GM18519 (cell line): ENCODE measurements at regions not wholly inside any gene's neighbourhood (a gene's known extent, or its start where the extent isn't known, plus 50 kb on each side); places are given as distances from the start of the nearest gene placed in this dataset.
"Not testable (repeated sequence)": the region's sequence is repeated elsewhere in the genome, so short reads cannot be mapped to it uniquely, and the experiment has no call there.

Source experiments
- ATAC-seq: cut with Tn5 transposase; IDR thresholded peaks from one replicate; pipeline ENCODE4 v1.9.1; 2021; ENCODE audit warnings: mild to moderate bottlenecking, moderate library complexity; ENCODE audit not compliant: unreplicated experiment, low FRiP score

DNA sequence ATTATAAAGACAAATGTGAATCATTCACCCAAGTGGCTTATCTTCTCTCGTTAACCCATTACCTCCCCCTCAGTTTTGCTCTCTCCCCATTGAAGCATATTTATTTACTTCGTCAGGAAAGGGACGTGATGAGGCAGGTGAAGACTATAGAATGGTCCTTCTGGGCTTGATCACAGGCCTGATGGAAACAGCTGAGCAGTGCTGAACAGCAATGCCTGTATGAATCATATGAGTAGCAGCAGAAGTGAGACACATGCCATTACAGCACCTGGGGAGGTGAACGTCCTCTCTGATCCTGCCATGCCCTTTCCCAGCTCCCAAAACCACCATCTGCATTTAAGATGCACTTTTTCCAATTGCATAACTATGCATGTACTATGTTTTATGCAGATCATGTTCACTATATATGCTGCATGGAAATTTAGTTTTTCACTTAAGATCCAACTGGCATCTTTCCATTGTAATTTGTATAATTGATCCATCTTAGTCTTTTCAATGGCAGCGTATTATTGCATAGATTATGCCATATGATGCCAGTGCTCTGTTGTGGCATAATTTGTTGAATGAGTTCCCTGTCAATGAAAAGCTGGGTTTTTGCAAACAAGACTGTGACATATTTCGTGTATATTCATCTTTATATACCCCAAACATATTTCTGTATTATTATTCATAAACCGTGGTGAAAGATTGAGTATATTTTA is 105.3 kb downstream of the CXCL12 start:
- no peak for ATAC-seq

DNA sequence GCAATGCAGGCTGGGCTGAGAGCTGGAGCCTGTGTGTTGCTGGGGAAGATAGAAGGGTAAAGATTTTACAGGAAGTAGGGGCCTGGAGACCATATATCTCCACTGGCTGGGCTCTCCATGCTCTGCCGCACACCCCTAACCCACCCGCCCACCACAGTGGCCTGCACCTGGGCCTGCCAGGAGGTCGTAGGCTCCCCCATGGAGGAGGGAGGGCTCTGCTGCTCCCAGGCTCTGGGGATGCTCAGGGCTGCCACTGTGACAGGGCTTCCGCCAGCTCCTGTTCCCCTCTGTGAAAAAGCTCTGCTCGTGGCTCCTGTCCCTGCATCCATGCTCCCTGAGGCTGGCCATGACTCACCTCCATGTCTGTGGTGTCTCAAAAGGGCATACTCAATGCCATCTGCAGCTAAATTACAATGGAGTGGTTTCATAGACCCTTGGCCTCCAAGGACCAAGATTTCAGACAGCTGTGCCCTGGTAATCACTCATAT is 106.0 kb downstream of the CXCL12 start:
- ATAC-seq = no peak

- ATAC-seq = not testable (repeated sequence)
These were observed 116.4 kb downstream of the CXCL12 start for GRCh38 chr10:44268435-44268948.

- no peak for ATAC-seq
These were observed 117.9 kb downstream of the CXCL12 start for GRCh38 chr10:44267007-44267406.

DNA sequence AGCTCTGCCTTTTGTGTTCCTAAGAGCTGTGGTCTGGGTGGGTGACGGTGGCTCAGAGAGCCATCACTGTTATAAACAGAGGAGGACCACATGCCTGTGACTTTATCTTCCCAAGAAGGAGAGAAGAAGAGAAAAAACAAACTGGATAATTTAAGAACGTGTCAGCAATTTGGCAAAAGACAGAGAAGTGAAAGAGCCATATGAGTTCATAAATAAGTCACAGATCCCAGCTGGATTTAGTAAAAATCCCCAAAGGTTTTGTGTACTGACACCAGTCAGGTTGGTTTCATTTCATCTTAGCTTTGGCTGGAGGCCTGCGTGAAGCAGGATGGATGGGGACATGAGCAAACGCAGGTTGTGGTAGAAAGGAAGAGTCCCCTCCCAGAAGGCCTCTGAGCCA is 120.7 kb downstream of the CXCL12 start:
- ATAC-seq = no peak

DNA sequence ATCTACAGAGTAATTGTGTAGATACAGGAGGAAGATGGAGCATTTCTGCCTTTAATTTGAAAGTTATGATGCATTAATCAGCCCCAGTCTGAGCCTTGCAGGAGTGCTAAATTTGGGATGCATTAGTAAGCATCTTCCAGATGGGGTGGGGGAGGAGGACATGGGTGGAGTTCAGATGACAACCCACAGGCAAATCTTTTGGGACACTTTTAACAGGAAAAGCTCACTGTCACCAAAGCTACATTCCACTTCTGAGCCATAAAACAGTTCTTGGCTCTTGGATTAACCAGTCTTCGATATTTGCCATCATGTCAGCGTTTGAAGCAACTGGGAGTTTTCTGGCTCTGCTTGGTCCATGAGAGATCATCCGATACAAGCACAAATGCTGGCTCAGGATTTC is 121.1 kb downstream of the CXCL12 start:
- ATAC-seq = no peak

DNA sequence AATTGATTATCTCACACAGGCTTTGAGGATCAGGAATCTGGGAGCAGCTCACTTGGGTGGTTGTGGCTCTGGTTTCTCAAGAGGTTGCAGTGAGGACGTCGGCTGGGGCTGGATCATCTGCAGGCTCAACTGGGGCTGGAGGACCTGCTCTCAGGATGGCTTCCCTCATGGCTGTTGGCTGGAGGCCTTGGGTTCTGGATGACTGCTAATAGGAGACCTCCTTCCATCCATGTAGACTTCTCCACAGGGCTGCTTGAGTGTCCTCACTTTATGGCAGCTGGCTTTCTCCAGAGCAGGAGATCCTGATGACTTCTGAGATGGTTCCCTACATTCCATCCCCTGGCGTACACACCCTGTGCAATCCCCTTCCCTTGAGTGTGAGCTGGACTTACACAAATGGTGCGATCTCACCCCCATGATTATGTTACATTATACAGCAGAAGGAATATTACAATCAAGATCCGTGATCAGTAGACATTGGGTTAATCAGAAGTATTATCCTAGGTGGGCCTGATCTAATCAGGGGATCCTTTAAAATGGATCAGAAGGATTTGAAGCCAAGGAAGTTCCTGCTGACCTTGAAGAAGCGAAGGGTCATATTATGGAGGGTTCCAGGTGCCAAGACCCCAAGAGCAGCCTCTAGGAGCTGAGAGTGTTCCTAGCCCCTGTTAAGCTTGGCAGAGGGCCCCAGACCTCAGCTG is 122.2 kb downstream of the CXCL12 start:
- ATAC-seq = no peak

- ATAC-seq = no peak
These were observed 123.0 kb downstream of the CXCL12 start for GRCh38 chr10:44261710-44262455.

GRCh38 chr10:44261296-44261695 is 123.6 kb downstream of the CXCL12 start:
- ATAC-seq = no peak

- ATAC-seq = no peak
These were observed 124.5 kb downstream of the CXCL12 start for GRCh38 chr10:44260286-44260928.

DNA sequence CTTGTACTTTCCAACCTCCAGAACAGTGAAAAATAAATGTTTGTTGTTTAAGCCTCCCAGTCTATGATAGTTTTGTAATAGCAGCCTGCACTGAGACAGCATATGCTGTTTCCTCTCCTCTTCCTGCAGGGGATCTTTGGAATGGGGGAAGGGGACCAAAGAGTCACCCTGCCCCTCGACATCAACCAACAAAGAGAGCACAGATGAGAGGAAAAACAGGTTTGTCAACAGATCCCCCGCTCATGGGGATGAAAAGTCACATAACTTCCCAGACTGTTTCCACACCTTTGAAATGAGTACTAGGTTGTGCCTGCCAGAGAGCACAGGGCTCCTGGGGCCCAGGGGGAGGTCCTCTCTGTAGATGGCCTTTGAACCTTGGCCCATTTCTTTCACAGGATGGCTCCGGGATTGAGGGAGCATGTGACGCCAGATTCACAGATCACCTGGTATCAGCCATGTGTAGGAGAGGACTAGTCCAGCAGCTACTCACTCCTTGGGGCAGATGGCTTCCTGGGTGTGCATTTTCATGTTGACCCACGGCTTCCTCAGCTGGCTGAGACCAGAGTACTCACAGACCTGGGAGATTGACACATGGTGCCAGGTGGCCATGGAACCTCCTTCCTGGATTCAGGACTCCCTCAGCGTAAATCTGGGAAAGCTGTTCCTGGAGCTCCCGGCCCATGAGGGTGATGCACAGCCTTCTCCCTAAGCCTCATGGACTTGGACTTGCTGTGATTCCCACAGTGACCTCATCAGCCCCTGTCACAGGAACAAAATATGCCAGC is 125.6 kb downstream of the CXCL12 start:
- ATAC-seq = no peak

DNA sequence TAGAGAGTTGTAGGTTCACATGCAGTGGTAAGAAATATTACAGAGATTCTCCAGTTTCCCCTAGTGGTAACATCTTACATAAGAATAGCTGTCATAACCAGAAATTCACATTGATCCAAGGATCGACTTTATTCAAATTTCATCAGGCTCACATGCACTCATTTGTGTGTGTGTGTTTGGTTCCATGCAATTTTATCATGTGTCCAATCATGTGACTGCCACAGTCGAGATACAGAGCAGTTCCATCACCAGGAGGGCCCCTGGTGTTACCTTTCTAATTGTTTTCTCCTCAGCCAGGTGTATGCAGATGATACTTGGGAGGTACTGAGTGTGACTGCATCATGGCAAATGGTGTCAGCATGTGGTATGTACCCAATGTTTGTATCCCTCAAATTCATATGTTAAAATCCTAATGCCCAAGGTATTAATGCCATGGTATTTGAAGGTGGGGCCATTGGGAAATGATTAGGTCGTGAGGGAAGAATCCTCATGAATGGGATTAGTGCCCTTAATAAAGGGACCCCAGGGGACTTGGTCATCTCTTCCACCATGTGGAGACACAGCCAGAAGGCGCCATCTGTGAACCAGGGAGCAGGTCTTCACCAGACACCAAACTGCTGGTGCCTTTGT is 126.3 kb downstream of the CXCL12 start:
- no peak for ATAC-seq

DNA sequence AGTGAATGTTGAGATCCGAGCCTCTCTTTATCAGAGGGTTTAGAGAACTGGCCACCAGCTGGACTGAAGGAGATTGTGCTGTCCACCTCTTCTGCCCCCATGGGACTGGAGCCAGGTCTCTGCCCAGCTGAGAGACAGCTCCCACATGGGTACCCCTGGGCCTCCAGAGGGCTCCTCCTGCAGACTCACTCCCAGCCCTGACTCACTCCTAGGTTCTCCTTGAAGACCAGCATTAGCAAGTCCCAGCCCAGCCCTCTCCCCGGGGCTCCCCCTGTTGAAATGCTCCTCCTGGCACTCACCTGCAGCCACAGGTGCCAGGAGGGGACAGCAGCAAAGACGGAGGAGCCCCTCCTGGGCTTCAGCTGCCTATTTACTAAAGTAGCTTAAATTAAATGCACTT is 126.9 kb downstream of the CXCL12 start:
- no peak for ATAC-seq

DNA sequence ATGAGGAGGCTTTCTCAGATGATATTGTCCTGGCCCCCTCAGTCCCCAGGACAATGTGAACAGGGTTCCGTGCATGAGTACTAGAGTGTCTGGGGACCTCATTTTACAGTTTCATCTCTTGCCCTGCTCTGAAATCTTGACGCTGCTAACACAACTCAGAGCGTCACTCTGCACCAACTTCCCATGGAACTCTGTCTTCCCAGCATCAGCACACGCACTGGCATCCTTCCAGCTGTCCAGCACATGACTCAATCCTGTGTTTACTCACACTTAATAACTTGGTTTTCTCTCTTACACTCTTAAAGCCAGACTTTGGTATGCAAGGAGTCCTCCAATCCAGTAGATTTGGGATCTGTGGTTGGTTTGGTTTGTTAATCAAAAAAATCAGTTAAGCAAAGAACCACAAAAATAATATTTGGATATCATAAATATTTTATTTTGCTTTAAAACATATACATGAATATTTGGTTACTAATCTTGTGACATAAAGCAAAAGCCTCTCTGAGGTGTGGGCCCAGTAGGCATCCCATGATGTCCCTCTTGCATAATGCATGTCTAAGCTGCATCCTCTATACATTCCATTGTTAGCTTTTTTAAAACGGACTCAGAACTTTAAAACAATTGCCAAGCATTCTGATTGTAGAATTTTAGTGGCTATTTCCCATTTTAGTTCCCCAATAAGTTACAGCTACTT is 131.0 kb downstream of the CXCL12 start:
- ATAC-seq = no peak

GRCh38 chr10:44252631-44253030 is 132.3 kb downstream of the CXCL12 start:
- ATAC-seq = not testable (repeated sequence)

DNA sequence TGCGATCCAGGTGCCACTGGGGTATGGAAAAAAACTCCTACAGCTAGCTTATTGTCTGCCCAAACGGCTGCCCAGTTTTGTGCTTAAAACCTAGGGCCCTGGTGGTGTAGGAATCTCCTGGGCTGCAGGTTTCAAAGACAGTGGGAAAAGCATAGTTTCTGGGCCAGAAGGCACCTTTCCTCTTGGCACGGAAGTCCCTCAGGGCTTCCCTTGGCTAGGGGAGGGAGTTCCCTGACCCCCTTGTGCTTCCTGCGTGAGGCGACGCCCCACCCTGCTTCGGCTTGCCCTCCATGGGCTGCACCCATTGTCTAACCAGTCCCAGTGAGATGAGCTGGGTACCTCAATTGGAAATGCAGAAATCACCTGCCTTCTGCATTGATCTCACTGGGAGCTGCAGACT is 135.0 kb downstream of the CXCL12 start:
- not testable (repeated sequence) for ATAC-seq

DNA sequence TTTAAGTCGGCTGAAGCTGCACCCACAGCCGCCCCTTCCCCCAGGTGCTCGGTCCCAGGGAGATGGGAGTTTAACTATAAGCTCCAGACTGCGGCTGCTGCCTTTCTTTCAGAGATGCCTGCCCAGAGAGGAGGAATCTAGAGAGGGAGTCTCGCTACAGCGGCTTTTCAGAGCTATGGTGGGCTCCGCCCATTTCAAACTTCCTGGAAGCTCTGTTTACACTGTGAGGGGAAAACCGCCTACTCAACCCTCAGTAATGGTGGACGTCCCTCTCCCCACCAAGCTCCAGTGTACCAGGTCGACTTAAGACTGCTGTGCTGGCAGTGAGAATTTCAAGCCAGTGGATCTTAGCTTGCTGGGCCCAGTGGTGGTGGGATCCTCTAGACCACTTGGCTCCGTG is 135.4 kb downstream of the CXCL12 start:
- ATAC-seq = no peak

- ATAC-seq = not testable (repeated sequence)
These were observed 138.2 kb downstream of the CXCL12 start for GRCh38 chr10:44246700-44247099.

DNA sequence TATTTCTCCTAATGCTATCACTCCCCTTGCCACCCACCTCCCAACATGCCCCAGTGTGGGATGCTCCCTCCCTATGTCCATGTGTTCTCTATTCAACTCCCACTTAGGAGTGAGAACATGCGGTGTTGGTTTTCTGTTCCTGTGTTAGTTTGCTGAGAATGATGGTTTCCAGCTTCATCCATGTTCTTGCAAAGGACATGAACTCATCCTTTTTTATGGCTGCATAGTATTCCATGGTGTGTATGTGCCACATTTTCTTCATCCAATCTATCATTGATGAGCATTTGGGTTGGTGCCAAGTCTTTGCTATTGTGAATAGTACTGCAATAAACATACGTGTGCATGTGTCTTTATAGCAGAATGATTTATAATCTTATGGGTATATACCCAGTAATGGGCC is 138.6 kb downstream of the CXCL12 start:
- not testable (repeated sequence) for ATAC-seq
